ENCODE measurements at regions not wholly inside any gene's neighbourhood (a gene's known extent, or its start where the extent isn't known, plus 50 kb on each side); places are given as distances from the start of the nearest gene placed in this dataset.

DNA sequence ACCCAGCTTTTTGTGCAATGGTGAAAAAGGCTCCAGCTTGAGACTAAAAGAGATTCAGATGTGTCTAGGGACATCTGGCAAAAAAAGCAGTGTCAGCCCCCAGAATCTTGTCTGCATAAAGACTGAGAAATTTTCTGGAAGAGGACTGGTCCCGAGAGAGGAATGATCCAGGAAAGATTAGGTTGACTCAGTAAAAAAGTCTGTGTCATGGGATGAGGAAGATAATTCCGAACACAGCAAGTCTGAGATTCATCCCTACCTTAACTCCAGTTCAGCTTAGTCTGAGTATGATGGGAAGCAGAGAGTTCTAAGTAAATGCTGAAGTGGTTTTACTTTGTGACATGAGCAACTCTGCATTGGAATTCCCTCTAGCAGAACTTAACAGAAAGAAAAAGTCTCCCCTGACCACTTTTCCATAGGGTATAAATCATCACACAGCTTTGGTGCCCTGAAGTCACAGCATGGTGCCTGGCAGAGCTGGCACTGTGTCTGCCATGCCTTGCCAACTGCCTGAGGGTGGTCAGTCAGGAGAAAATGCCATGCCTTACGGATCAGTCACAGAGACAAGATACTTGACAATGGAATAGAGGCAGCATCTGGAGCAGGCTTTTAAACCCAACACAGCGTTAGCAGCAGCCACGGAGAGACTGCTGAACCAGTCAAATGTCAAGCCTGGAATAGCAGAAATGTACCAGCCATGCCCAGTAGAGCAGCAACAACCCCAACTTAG is 153.4 kb downstream of the ZC3H11B start:
- DNase-seq = no peak
- intact Hi-C loops (cut with DNase I, micrococcal nuclease) = no loop called here
- Histone ChIP-seq H3K4me3 (no peak overlapping the region), H3K4me1 (ENCODE audit: low read depth) (no peaks in the 10 kb centered on the region), H3K36me3 (ENCODE audit: low read depth) (no peaks in the 10 kb centered on the region), H3K9me3 (no peaks in the 10 kb centered on the region)
- ATAC-seq = no peak
- TF ChIP-seq, protein P1, sequence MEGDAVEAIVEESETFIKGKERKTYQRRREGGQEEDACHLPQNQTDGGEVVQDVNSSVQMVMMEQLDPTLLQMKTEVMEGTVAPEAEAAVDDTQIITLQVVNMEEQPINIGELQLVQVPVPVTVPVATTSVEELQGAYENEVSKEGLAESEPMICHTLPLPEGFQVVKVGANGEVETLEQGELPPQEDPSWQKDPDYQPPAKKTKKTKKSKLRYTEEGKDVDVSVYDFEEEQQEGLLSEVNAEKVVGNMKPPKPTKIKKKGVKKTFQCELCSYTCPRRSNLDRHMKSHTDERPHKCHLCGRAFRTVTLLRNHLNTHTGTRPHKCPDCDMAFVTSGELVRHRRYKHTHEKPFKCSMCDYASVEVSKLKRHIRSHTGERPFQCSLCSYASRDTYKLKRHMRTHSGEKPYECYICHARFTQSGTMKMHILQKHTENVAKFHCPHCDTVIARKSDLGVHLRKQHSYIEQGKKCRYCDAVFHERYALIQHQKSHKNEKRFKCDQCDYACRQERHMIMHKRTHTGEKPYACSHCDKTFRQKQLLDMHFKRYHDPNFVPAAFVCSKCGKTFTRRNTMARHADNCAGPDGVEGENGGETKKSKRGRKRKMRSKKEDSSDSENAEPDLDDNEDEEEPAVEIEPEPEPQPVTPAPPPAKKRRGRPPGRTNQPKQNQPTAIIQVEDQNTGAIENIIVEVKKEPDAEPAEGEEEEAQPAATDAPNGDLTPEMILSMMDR (IDR thresholded peaks at IDR 0.05) = no peak

DNA sequence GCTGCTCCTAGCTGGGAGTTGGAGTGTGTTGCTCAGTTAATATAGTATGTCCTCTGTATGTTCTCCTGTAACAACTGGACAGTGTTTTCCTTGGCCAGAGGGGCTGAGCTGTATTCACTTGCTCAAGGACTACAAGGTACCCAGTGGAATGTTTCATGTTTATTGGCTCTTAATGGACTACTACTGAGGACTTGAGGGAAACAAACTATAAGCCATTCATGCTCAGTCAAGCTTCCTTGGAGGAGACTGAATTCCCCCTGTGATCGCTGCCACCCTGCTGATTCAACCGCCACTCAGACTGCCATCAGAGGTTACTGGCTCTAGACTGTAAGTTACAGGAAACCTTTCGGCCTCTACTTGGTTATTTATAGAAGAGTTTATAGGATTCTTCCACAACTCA is 166.6 kb downstream of the ZC3H11B start:
- TF ChIP-seq, protein P1 (IDR thresholded peaks at IDR 0.05) = no peak
- Histone ChIP-seq H3K4me1 (ENCODE audit: low read depth) (no peaks in the 10 kb centered on the region), H3K9me3 (no peaks in the 10 kb centered on the region), H3K4me3 (no peak overlapping the region), H3K36me3 (ENCODE audit: low read depth) (no peaks in the 10 kb centered on the region)
- intact Hi-C loops (cut with DNase I, micrococcal nuclease) = no loop called here
- no peak for ATAC-seq
- DNase-seq = no peak

DNA sequence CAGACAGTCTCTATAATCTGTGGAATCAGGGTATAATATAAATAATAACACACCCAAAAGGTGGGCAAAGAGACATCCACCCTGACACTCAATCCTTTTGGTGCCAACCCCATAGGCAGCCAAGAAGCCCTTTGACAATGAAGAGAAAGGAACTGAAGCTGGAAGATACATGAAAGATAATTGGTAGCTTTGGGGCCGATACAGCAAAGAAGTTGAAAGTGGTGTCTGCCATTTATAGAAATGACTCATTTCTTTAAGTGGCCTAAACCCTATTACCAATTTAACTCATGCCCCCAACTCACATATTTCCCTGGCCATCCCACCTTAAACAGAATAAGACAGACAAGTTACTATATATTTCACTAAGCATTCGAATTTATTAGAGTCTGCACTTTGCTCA is 167.0 kb downstream of the ZC3H11B start:
- no peaks in the 10 kb centered on the region for H3K36me3 ChIP-seq (ENCODE audit: low read depth)
- DNase-seq (no peak), ATAC-seq (no peak)
- H3K9me3 ChIP-seq = no peaks in the 10 kb centered on the region
- intact Hi-C loops (cut with DNase I, micrococcal nuclease) = no loop called here
- TF ChIP-seq, protein P1 (IDR thresholded peaks at IDR 0.05) = no peak
- H3K4me3 ChIP-seq = no peak overlapping the region
- H3K4me1 ChIP-seq (ENCODE audit: low read depth) = no peaks in the 10 kb centered on the region

DNA sequence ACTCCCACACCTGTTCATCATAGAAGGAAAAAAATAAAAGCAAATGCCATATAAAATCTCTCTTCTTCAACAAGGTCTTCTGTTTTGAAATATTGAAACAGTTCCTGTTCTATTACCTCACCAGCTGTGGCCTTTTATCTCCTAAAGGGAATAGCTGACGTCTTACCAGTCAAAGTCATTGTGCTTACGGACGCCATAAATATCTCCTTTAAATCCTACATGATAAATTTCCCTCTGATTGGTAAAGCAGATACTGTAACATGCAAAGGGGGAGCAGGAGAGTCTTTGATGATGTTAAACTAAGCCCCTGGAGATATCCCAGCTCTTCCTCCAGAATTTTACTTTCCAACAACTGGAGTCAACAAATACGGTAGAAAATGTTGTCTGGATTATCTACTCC is 168.4 kb downstream of the ZC3H11B start:
- H3K9me3 ChIP-seq = no peaks in the 10 kb centered on the region
- TF ChIP-seq, protein P1 (IDR thresholded peaks at IDR 0.05) = no peak
- no peak overlapping the region for H3K4me3 ChIP-seq
- ATAC-seq (no peak), DNase-seq (no peak)
- H3K4me1 ChIP-seq (ENCODE audit: low read depth) = no peaks in the 10 kb centered on the region
- intact Hi-C loops (cut with DNase I, micrococcal nuclease) = no loop called here
- H3K36me3 ChIP-seq (ENCODE audit: low read depth) = no peaks in the 10 kb centered on the region

DNA sequence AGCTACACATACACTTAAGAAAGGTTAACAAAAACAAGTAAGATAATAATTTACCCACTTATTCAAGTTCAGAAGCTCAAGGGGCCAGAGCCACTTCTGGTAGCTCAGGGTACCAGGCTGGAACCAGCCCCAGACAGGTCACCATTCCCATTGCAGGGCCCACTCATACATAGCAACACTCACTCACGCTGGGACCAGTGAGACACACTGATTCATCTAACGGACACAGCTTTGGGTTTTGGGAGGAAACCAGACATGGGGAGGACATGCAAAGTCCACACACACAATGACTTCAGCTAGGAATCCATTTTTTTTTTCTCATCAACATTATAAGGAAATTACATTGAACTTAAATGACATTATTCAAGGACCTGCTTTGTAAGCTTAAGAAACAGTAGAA is 169.1 kb downstream of the ZC3H11B start:
- intact Hi-C loops (cut with DNase I, micrococcal nuclease) = no loop called here
- no peak for ATAC-seq
- DNase-seq = no peak
- TF ChIP-seq, protein P1 (IDR thresholded peaks at IDR 0.05) = no peak
- no peaks in the 10 kb centered on the region for H3K36me3 ChIP-seq (ENCODE audit: low read depth)
- no peak overlapping the region for H3K4me3 ChIP-seq
- no peaks in the 10 kb centered on the region for H3K4me1 ChIP-seq (ENCODE audit: low read depth)
- H3K9me3 ChIP-seq = no peaks in the 10 kb centered on the region

Data from mucosa of descending colon (tissue), 3 donors.